ENCODE measurements at regions not wholly inside any gene's neighbourhood (a gene's known extent, or its start where the extent isn't known, plus 50 kb on each side); places are given as distances from the start of the nearest gene placed in this dataset.

- TF ChIP-seq CTCF (IDR thresholded peaks at IDR 0.05): no peak
- TF ChIP-seq REST (IDR thresholded peaks at IDR 0.05; ENCODE audit: insufficient read depth in 1 of 2, low read depth in 2 of 2, low read length in 1 of 2): no peak
Measured at GRCh38 chr1:162930976-162931560, 70.1 kb upstream of the CCDC190 start.
